H1 (cell line): ENCODE measurements at regions not wholly inside any gene's neighbourhood (a gene's known extent, or its start where the extent isn't known, plus 50 kb on each side); places are given as distances from the start of the nearest gene placed in this dataset.

ENCODE experiments used
- CTCF ChIA-PET: fragments of 300-600 bp; sonication (Branson Sonifier 250); formaldehyde crosslinking; loops from one replicate; lab custom pipeline; 2021; ENCODE audit not compliant: partially characterized antibody; lab: Charles Lee
- POLR2A ChIA-PET: fragments of 300-600 bp; sonication (Branson Sonifier 250); formaldehyde crosslinking; loops from one replicate; lab custom pipeline; 2021; ENCODE audit warnings: inconsistent platforms; ENCODE audit not compliant: partially characterized antibody; lab: Charles Lee
- DNase-seq, 2 experiments: peaks; one replicate each; pipeline versions ENCODE4 v3.0.0 to v3.0.0-alpha.2; 2010 to 2022; ENCODE audit warnings: low spot score in 2 of 2, low read depth in 1 of 2, mixed read lengths in 1 of 2
- FAIRE-seq: peaks from 2 replicates; lab custom pipeline; 2011; peaks lifted over from hg19 to GRCh38; lab: Jason Lieb, UNC
- H2AFZ ChIP-seq: 2 replicates; pipeline ENCODE4 v1.8.1; 2012; ENCODE audit warnings: low read length, inconsistent platforms
- H2AK5ac ChIP-seq: 2 replicates; pipeline ENCODE4 v1.6.1; 2013; ENCODE audit warnings: low read depth, low read length
- H2BK120ac ChIP-seq: replicated peaks from 2 replicates; pipeline ENCODE3; 2013; ENCODE audit warnings: low read depth, low read length, inconsistent platforms
- H2BK12ac ChIP-seq: 2 replicates; pipeline ENCODE4 v1.6.1; 2013; ENCODE audit warnings: low read depth, low read length
- H2BK15ac ChIP-seq: 2 replicates; pipeline ENCODE4 v1.6.1; 2013; ENCODE audit warnings: low read length
- H2BK20ac ChIP-seq: 2 replicates; pipeline ENCODE4 v1.6.1; 2013; ENCODE audit warnings: low read length
- H2BK5ac ChIP-seq: 2 replicates; pipeline ENCODE4 v1.6.1; 2013; ENCODE audit warnings: low read depth, low read length
- H3K14ac ChIP-seq: 2 replicates; pipeline ENCODE4 v1.6.1; 2013; ENCODE audit warnings: inconsistent platforms; ENCODE audit not compliant: insufficient read length
- H3K18ac ChIP-seq: 2 replicates; pipeline ENCODE4 v1.6.1; 2013; ENCODE audit warnings: low read length; ENCODE audit errors: extremely low read depth
- H3K23ac ChIP-seq: 2 replicates; pipeline ENCODE4 v1.6.1; 2013; ENCODE audit warnings: inconsistent platforms; ENCODE audit not compliant: insufficient read length
- H3K23me2 ChIP-seq: 2 replicates; pipeline ENCODE4 v1.6.1; 2013; ENCODE audit warnings: low read depth, low read length
- H3K27ac ChIP-seq: 2 replicates; pipeline ENCODE4 v1.6.1; 2011; ENCODE audit warnings: low read depth, low read length, inconsistent platforms
- H3K27me3 ChIP-seq, 4 experiments: replicated peaks in 1 of 4; 1 replicate in 1 of 4; 2 replicates in 3 of 4; pipeline versions ENCODE4 v1.6.1 to v1.8.1; 2011 to 2013; ENCODE audit warnings: low read length in 3 of 4, mild to moderate bottlenecking in 3 of 4, inconsistent platforms in 2 of 4, mixed read lengths in 2 of 4, moderate library complexity in 1 of 4; ENCODE audit not compliant: control insufficient read depth in 3 of 4, insufficient read depth in 3 of 4; ENCODE audit errors: extremely low read depth in 1 of 4
- H3K36me3 ChIP-seq, 4 experiments: 2 replicates each; pipeline versions ENCODE4 v1.6.1 to v1.8.1; 2011 to 2013; ENCODE audit warnings: mild to moderate bottlenecking in 4 of 4, low read length in 3 of 4, moderate library complexity in 2 of 4, control low read depth in 1 of 4, inconsistent platforms in 1 of 4; ENCODE audit not compliant: insufficient read depth in 4 of 4, control insufficient read depth in 2 of 4
- H3K4ac ChIP-seq: replicated peaks from 2 replicates; pipeline ENCODE3; 2013; ENCODE audit warnings: low read length, low read depth, mixed read lengths, inconsistent platforms; ENCODE audit not compliant: insufficient read length
- H3K4me1 ChIP-seq, 4 experiments: replicated peaks in 1 of 4; 1 replicate in 1 of 4; 2 replicates in 3 of 4; pipeline versions ENCODE4 v1.6.1 to v1.8.1; 2011 to 2013; ENCODE audit warnings: low read length in 3 of 4, inconsistent platforms in 2 of 4, mixed read lengths in 1 of 4; ENCODE audit not compliant: insufficient read depth in 4 of 4, control insufficient read depth in 3 of 4
- H3K4me2 ChIP-seq, 2 experiments: 2 replicates each; pipeline versions ENCODE4 v1.6.1 to v1.8.1; 2011 to 2013; ENCODE audit warnings: low read depth in 2 of 2, low read length in 2 of 2, control low read depth in 1 of 2, inconsistent platforms in 1 of 2, mild to moderate bottlenecking in 1 of 2; ENCODE audit not compliant: insufficient read depth in 1 of 2
- H3K4me3 ChIP-seq, 4 experiments: fragments of 200-600, 300-600 bp in 1 of 4; sonication (generic), shearing (Covaris generic), sonication (Bioruptor Twin) in 1 of 4; 2 replicates each; pipeline versions ENCODE4 v1.5.1 to v1.8.1; 2011 to 2016; ENCODE audit warnings: low read length in 4 of 4, low read depth in 3 of 4, control low read depth in 2 of 4, inconsistent platforms in 2 of 4, mild to moderate bottlenecking in 2 of 4, mixed read lengths in 1 of 4, moderate library complexity in 1 of 4; ENCODE audit not compliant: insufficient read depth in 2 of 4; ENCODE audit errors: extremely low read depth in 1 of 4
- H3K56ac ChIP-seq: replicated peaks from 2 replicates; pipeline ENCODE3; 2013; ENCODE audit warnings: low read depth, mild to moderate bottlenecking, mixed read lengths, low read length, inconsistent platforms; ENCODE audit not compliant: insufficient read length
- H3K79me1 ChIP-seq: 2 replicates; pipeline ENCODE4 v1.6.1; 2013; ENCODE audit warnings: low read depth, low read length, control low read depth
- H3K79me2 ChIP-seq, 2 experiments: 2 replicates each; pipeline versions ENCODE4 v1.6.1 to v1.8.1; 2012 to 2013; ENCODE audit warnings: low read length in 2 of 2, mild to moderate bottlenecking in 2 of 2, inconsistent platforms in 1 of 2; ENCODE audit not compliant: insufficient read depth in 2 of 2, control insufficient read depth in 1 of 2
- H3K9ac ChIP-seq, 4 experiments: replicated peaks in 1 of 4; 1 replicate in 1 of 4; 2 replicates in 3 of 4; pipeline versions ENCODE4 v1.6.1 to v1.8.1; 2011 to 2013; ENCODE audit warnings: low read depth in 3 of 4, low read length in 3 of 4, control low read depth in 2 of 4, mild to moderate bottlenecking in 2 of 4, moderate library complexity in 2 of 4, inconsistent platforms in 1 of 4; ENCODE audit errors: extremely low read depth in 1 of 4
- H3K9me3 ChIP-seq, 2 experiments: 2 replicates each; pipeline versions ENCODE4 v1.6.1 to v1.8.1; 2012 to 2013; ENCODE audit warnings: mild to moderate bottlenecking in 2 of 2, moderate library complexity in 2 of 2, control low read depth in 1 of 2, inconsistent platforms in 1 of 2, low read depth in 1 of 2, low read length in 1 of 2, mixed read lengths in 1 of 2; ENCODE audit not compliant: insufficient read depth in 2 of 2
- H4K20me1 ChIP-seq, 2 experiments: replicated peaks in 1 of 2; 2 replicates each; pipeline versions ENCODE3 to v1.8.1; 2011 to 2013; ENCODE audit warnings: inconsistent platforms in 2 of 2, low read length in 2 of 2, mild to moderate bottlenecking in 1 of 2; ENCODE audit not compliant: insufficient read depth in 2 of 2, control insufficient read depth in 1 of 2
- H4K5ac ChIP-seq: 2 replicates; pipeline ENCODE4 v1.6.1; 2013; ENCODE audit warnings: low read length, low read depth, mixed read lengths, inconsistent platforms; ENCODE audit not compliant: insufficient read length
- H4K8ac ChIP-seq: 2 replicates; pipeline ENCODE4 v1.8.0; 2013; ENCODE audit warnings: mild to moderate bottlenecking, moderate library complexity, low read length, inconsistent platforms; ENCODE audit not compliant: insufficient read depth; ENCODE audit errors: extremely low read depth
- H4K91ac ChIP-seq: replicated peaks from 2 replicates; pipeline ENCODE3; 2013; ENCODE audit warnings: low read length, mixed read lengths, inconsistent platforms; ENCODE audit not compliant: insufficient read length
- BRCA1 ChIP-seq: IDR thresholded peaks from 2 replicates; pipeline ENCODE4 v1.6.1; 2012; ENCODE audit warnings: low read depth, low read length, improper control_type of control experiment
- CBX8 ChIP-seq: fragments of 300-800, 300-1000 bp; sonication (generic); IDR thresholded peaks from 2 replicates; pipeline ENCODE4 v1.7.1; 2016; ENCODE audit warnings: low read depth, low read length, borderline replicate concordance
- GTF2F1 ChIP-seq: IDR thresholded peaks from 2 replicates; pipeline ENCODE4 v1.6.1; 2012; ENCODE audit warnings: low read depth, low read length, improper control_type of control experiment, borderline replicate concordance
- JUND ChIP-seq: IDR thresholded peaks from 2 replicates; pipeline ENCODE4 v1.6.1; 2011; ENCODE audit warnings: mild to moderate bottlenecking, improper control_type of control experiment, low read length
- KDM1A ChIP-seq: fragments of 200-600, 300-600 bp; sonication (generic); IDR thresholded peaks from 2 replicates; pipeline ENCODE4 v1.7.1; 2016; ENCODE audit warnings: mild to moderate bottlenecking, low read length, borderline replicate concordance
- RAD21 ChIP-seq, 2 experiments: IDR thresholded peaks in 1 of 2; conservative IDR thresholded peaks in 1 of 2; 2 replicates each; pipeline ENCODE4 v1.6.1; 2011; ENCODE audit warnings: low read depth in 2 of 2, low read length in 2 of 2, improper control_type of control experiment in 1 of 2, inconsistent platforms in 1 of 2, mild to moderate bottlenecking in 1 of 2, moderate library complexity in 1 of 2
- TEAD4 ChIP-seq: IDR thresholded peaks from 2 replicates; pipeline ENCODE4 v1.6.1; 2012; ENCODE audit warnings: low read depth, low read length, inconsistent platforms, mixed read lengths
- WGBS, 2 experiments: shearing (Covaris generic) in 1 of 2; methylation state at CpG; one replicate each; pipeline versions ENCODE4 v1.1.6 to v1.1.7; 2013 to 2015; ENCODE audit warnings: low lambda C conversion rate in 2 of 2, mixed read lengths in 2 of 2, inconsistent platforms in 1 of 2, low coverage in 1 of 2, missing lambda C conversion rate in 1 of 2; ENCODE audit not compliant: insufficient replicate concordance in 2 of 2, insufficient coverage in 1 of 2, insufficient read length in 1 of 2; ENCODE audit errors: extremely low coverage in 1 of 2, missing lambda C conversion rate in 1 of 2; 5-methylcytosine and 5-hydroxymethylcytosine counted together
- TF ChIP-seq, protein P1 (sequence below), 3 experiments: IDR thresholded peaks; 1 replicate in 2 of 3; 2 replicates in 1 of 3; pipeline versions ENCODE4 v1.5.1 to v1.6.1; 2011; ENCODE audit warnings: low read length in 3 of 3, mild to moderate bottlenecking in 3 of 3, inconsistent platforms in 2 of 3, low read depth in 1 of 3, moderate library complexity in 1 of 3; ENCODE audit not compliant: insufficient read depth in 1 of 3; ENCODE audit errors: control extremely low read depth in 1 of 3

DNA sequence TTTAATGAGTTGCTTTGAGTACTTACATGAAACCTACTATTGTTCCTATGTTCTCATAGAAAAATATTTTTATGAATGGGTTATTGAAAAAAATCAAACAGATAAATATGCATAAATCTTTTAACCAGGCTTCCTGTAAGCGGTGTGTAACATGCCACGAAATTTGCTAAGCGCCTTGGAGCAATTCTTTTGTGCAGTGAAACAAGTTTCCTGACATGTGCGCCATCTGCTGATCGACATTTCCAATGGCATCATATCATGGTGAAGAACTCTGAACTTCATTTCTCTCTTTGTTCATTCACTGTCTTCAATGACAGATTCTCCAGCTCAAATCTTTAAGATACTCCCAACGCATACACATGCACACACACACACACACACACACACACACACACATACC is 145.6 kb upstream of the NAV3 start:
- Histone ChIP-seq H3K4me2 (no peak overlapping the region), H3K36me3 (no peaks in the 10 kb centered on the region), H4K91ac (no peak overlapping the region), H3K27ac (no peak overlapping the region), H2AFZ (no peak overlapping the region), H3K4me3 (no peak overlapping the region), H2BK12ac (no peak overlapping the region), H4K20me1 (no peaks in the 10 kb centered on the region)
- CTCF ChIA-PET = interaction anchor here (0.6 to 4.0 kb wide), 46 partner anchors 8 to 757 kb away, joined by 3 to 50 read pairs (median 4); no protein-coding TSS in a partner anchor
- POLR2A ChIA-PET = no interaction called here
- peak in 1 of 2 experiments; percentile 52 for DNase-seq
- TF ChIP-seq, protein P1, sequence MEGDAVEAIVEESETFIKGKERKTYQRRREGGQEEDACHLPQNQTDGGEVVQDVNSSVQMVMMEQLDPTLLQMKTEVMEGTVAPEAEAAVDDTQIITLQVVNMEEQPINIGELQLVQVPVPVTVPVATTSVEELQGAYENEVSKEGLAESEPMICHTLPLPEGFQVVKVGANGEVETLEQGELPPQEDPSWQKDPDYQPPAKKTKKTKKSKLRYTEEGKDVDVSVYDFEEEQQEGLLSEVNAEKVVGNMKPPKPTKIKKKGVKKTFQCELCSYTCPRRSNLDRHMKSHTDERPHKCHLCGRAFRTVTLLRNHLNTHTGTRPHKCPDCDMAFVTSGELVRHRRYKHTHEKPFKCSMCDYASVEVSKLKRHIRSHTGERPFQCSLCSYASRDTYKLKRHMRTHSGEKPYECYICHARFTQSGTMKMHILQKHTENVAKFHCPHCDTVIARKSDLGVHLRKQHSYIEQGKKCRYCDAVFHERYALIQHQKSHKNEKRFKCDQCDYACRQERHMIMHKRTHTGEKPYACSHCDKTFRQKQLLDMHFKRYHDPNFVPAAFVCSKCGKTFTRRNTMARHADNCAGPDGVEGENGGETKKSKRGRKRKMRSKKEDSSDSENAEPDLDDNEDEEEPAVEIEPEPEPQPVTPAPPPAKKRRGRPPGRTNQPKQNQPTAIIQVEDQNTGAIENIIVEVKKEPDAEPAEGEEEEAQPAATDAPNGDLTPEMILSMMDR (IDR thresholded peaks at IDR 0.05; ENCODE audit: control extremely low read depth in 1 of 3, insufficient read depth in 1 of 3, low read depth in 1 of 3, low read length in 3 of 3) = peak in 2 of 3 experiments; percentile 65 to 79; a peak in 3 of 4 replicates
- TF ChIP-seq JUND (no peak), TEAD4 (0 out of 2 replicates have a peak, but pooled peaks have one; percentile 16), BRCA1 (no peak), GTF2F1 (no peak), CBX8 (no peak), RAD21 (IDR thresholded peaks at IDR 0.05 in 1 of 2, conservative IDR thresholded peaks at IDR 0.05 in 1 of 2; ENCODE audit: low read depth in 2 of 2, low read length in 2 of 2) (peak; percentile 81 to 86), KDM1A (no peak)
- TF ChIP-seq, all 59 proteins: peak for 3
- Histone ChIP-seq H3K14ac (no peak overlapping the region), H2BK5ac (no peak overlapping the region), H3K23ac (no peak overlapping the region), H3K9me3 (no peaks in the 10 kb centered on the region), H2BK120ac (no peak overlapping the region), H4K5ac (no peak overlapping the region), H3K23me2 (no peaks in the 10 kb centered on the region; the same call in 1 of the 2 replicates), H3K4ac (no peak overlapping the region), H3K4me1 (no peaks in the 10 kb centered on the region), H4K8ac (no peak overlapping the region), H3K56ac (peak overlapping the region; percentile 33), H2BK15ac (no peak overlapping the region), H3K79me1 (no peaks in the 10 kb centered on the region), H3K79me2 (no peaks in the 10 kb centered on the region), H3K9ac (no peak overlapping the region), H2BK20ac (no peak overlapping the region), H2AK5ac (no peak overlapping the region), H3K18ac (no peak overlapping the region), H3K27me3 (no peaks in the 10 kb centered on the region)
- WGBS, 2 experiments = 30% methylated on average over 6 of the region's 6 CpGs; no CpG with 5 or more reads in 1 of the 2 experiments
- peak; percentile 94 for FAIRE-seq
